GM18508 (cell line): ENCODE measurements at regions not wholly inside any gene's neighbourhood (a gene's known extent, or its start where the extent isn't known, plus 50 kb on each side); places are given as distances from the start of the nearest gene placed in this dataset.
"Not testable (repeated sequence)": the region's sequence is repeated elsewhere in the genome, so short reads cannot be mapped to it uniquely, and the experiment has no call there.

Experiments
- ATAC-seq: cut with Tn5 transposase; IDR thresholded peaks from one replicate; pipeline ENCODE4 v1.9.1; 2021; ENCODE audit warnings: moderate number of reproducible peaks; ENCODE audit not compliant: insufficient read depth, unreplicated experiment

GRCh38 chr1:189774721-189775287 is 702.9 kb downstream of the BRINP3 start:
- no peak for ATAC-seq

- ATAC-seq, result no peak
Measured at GRCh38 chr1:189775343-189775742, 702.3 kb downstream of the BRINP3 start.

GRCh38 chr1:189779034-189779433 is 698.6 kb downstream of the BRINP3 start:
- no peak for ATAC-seq

GRCh38 chr1:189782295-189782694 is 695.4 kb downstream of the BRINP3 start:
- ATAC-seq, result no peak

- ATAC-seq, result no peak
Measured at GRCh38 chr1:189783456-189783855, 694.2 kb downstream of the BRINP3 start.

DNA sequence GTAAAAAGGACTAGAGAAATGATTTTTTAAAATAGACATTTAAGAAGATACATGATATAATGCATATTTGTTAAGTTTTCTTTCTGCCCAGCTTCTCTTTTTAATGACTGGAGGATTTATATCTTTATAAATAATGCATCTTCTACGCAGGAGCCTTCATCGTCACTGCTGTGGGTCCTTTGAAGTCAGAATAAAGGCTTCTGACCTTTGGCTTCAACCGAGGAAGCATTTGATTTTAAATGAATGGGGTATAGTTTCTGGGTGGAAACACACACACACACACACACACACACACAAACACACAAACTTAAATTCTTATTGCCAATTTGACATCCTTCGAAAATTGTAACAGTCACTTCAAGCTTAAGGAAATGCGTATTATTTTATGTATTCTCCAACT is 690.9 kb downstream of the BRINP3 start:
- ATAC-seq, result no peak

DNA sequence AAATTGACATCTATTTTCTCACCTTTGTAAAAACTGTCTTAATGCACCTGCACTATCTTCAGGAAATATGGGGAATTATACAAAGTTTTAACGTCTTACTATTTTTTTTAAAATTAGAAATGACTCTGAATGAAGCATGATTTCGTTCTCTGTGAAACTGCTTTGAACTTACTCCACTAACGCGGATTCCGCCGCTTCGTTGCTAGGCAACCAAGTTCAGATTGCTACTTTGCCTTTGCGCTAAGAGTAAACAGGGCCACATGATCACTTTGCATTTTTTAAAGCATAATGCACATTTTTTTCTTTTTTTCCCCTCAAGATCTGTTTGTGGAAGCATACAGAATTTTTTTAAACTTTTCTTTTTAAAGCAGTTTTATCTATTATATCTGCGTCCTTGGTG is 690.5 kb downstream of the BRINP3 start:
- no peak for ATAC-seq

DNA sequence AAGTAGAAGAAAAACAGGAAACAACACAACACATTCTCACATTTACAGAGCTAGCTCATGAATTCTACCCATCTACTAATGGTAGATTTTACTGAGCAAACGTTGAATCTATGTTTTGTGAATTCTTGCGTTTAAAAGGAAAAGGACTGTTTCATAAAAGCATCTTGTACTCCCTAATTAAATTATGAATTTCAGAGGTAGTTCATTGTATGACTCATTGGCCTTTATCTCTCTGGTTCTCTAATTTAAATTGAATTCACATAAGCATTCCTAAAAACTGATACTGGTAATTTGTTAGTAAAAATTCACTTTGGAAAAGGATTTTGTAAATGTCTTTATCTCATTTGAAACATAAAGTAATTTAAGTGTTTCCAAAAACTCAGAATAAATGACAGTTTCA is 687.3 kb downstream of the BRINP3 start:
- ATAC-seq, result no peak

- no peak for ATAC-seq
Measured at GRCh38 chr1:189803364-189803763, 674.3 kb downstream of the BRINP3 start.

- ATAC-seq, result no peak
Measured at GRCh38 chr1:189804352-189804751, 673.3 kb downstream of the BRINP3 start.

GRCh38 chr1:189805735-189806134 is 671.9 kb downstream of the BRINP3 start:
- no peak for ATAC-seq

DNA sequence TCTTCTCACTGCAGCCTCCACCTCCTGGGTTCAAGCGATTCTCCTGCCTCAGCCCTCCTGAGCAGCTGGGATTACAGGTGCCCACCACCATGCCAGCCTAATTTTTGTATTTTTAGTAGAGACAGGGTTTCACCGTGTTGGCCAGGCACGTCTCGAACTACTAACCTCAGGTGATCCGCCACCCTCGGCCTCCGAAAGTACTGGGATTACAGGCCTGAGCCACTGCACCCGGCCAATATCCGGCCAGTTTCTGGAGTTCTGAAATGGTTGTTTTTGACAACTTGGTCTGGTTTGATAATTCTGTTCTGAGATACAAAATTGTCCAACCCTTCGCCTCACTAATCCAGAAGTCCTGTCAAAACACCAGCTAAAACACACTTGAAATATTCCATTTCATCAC is 667.0 kb downstream of the BRINP3 start:
- not testable (repeated sequence) for ATAC-seq

DNA sequence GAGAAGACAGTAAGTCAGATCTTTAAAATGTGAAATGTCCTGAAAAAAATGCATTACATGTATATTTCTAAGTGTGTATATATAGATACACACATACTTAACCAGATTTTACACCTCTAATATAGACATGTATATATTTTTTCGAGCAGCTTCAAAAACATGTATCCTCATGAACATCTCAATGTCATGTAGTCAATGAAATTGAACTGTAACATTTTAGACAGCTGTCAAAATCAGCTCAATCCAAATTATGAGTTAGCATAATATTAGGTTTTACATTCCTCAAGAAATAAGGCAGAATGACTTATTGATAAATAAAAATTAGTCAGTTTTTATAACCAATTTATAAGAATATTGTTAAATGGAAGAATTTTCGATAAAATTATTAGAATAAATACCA is 665.7 kb downstream of the BRINP3 start:
- ATAC-seq, result no peak

DNA sequence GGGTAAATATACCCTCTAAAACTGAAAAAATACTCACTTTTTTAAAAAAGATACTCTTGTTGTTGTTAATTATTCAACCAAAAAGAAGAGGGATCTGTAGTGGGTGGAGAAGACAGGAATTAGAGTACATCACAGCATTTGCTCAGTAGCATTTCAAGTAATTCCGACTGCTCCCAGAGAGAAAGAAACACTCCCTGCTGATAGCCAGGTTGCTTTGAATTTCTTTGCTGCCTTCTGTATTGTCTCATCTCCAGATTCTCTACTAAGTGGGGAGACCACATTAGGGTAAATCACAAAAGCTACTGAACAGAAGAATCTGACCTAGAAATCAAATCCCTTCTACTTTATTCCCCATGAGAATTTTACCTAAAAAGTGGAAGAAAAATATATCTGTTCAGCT is 661.1 kb downstream of the BRINP3 start:
- no peak for ATAC-seq

DNA sequence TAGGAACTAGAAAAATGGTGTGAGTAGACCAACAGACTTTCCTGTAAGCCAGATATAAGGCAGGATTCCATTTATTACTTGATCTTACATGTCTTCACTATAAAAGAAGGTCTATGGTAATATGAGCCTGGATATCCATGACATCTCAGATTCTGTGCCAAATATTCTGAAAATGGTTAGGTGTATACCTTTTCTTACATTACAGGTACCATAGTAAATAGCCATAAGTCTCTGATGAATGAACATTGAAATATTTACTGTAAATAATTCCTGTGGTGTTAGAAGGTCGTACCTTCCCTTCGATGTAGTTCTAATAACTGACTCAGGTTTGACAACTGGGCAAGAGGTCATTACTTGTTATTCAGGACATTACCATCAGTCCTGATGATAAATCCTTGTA is 657.9 kb downstream of the BRINP3 start:
- no peak for ATAC-seq

DNA sequence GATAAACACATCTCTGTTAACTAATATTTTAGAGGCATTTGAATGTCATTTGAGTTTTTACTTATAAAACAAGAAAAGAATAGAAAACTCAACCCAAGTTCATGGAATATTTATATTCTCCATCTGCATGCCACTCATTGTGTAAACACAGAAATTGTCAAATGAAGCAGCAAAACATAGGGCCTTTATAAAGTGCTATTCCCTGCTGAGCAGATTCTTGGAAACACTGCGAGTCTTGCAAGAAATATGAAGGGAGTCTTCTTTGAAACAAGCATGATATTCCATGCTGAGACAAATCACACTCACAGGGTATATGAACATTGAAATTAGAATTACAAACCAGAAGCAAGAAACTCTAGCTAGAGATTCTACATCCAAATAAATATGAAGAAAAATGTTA is 655.8 kb downstream of the BRINP3 start:
- no peak for ATAC-seq

DNA sequence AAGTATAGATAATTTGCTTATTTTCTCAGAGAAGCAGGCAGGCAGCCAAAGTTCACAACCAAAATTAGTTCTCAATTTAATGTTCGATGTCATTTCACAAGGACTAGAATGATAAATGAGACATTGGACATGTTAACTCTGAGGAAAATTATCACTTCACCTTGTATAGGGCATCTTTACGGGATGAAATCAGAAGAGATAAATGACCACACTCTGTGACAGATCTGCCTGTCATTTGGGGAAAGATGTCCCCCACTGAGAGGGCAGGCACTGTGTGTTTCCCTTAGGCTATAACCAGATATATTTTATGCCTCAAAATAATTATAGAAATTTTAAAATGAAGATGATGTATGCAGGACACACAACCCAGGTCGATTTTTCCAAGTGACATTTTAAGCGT is 642.9 kb downstream of the BRINP3 start:
- no peak for ATAC-seq

- no peak for ATAC-seq
Measured at GRCh38 chr1:189847613-189848012, 630.1 kb downstream of the BRINP3 start.

DNA sequence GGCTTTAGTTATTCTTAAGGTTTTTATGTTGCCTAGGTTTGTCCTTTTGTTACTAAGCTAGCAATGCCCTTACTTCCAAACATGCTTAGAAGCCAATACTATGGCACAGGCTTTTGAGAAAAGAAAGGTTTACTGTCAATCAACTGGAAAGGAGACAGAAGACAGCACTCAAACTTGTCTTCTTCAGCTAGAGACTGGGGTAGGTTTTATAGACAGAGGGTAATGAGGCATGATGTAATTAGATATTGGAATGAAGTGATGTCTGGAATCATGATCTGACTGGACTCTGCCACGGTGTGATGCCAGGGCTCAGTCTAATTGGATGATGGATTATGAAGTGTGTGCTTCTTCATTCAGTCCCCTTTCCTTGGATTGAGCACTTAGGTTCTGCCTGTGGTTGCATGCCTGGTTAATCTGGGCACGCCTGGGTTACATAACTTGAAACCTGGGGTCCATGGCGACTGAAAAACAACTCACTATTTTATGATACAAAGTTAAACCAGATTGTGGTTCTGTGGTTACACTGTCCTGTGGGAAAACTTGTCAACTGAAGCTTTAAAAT is 625.8 kb downstream of the BRINP3 start:
- ATAC-seq, result no peak

DNA sequence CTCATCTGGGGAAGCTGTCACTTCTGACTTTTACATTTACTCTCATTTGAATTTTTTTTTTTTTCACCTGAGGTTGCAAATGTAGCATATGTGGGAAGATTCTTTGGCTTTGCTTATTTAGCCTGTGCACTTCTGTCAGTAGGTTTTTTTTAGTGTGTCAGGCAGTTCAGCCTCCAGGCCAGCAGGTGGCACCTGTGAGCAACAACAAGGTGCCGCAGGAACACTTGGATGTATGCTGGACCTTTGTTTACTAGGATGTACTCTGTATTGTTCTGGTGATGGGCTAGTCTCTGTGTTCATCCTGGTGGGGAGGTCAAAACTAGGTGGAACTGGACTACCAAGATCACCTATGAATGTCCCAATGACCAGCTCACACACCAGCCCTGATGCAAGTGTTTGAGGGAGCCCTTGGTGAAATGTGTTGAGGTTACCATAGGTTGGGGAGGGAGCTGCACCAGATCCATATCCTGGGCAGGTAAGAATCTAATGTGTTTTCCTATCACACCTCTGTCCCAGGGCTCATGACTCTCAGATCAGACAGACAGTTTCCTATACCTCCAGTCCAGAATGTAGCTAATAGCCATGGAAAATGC is 618.2 kb downstream of the BRINP3 start:
- ATAC-seq, result no peak

GRCh38 chr1:189866606-189867005 is 611.1 kb downstream of the BRINP3 start:
- ATAC-seq, result no peak

- ATAC-seq, result no peak
Measured at GRCh38 chr1:189868021-189868420, 609.6 kb downstream of the BRINP3 start.
